HG03139 (cell line): ENCODE measurements at regions not wholly inside any gene's neighbourhood (a gene's known extent, or its start where the extent isn't known, plus 50 kb on each side); places are given as distances from the start of the nearest gene placed in this dataset.

Source experiments
- ATAC-seq: cut with Tn5 transposase; IDR thresholded peaks from one replicate; pipeline ENCODE4 v1.9.1; 2021; ENCODE audit not compliant: unreplicated experiment

GRCh38 chr17:33809748-33810147 is 445.3 kb upstream of the CCL2 start:
- ATAC-seq = no peak

GRCh38 chr17:33811004-33811760 is 443.9 kb upstream of the CCL2 start:
- ATAC-seq = no peak

GRCh38 chr17:33811984-33812577 is 443.0 kb upstream of the CCL2 start:
- ATAC-seq = no peak

- ATAC-seq = no peak
Measured at GRCh38 chr17:33814852-33815251, 440.2 kb upstream of the CCL2 start.

GRCh38 chr17:33816036-33816435 is 439.0 kb upstream of the CCL2 start:
- ATAC-seq = no peak

GRCh38 chr17:33816842-33817617 is 438.1 kb upstream of the CCL2 start:
- ATAC-seq = no peak

GRCh38 chr17:33819539-33819938 is 435.5 kb upstream of the CCL2 start:
- ATAC-seq = no peak

- ATAC-seq = no peak
Measured at GRCh38 chr17:33832262-33832661, 422.8 kb upstream of the CCL2 start.

- ATAC-seq = no peak
Measured at GRCh38 chr17:33837281-33837680, 417.8 kb upstream of the CCL2 start.

- ATAC-seq = no peak
Measured at GRCh38 chr17:33838281-33838680, 416.8 kb upstream of the CCL2 start.

GRCh38 chr17:33847900-33848299 is 407.2 kb upstream of the CCL2 start:
- no peak for ATAC-seq

GRCh38 chr17:33848433-33848832 is 406.7 kb upstream of the CCL2 start:
- no peak for ATAC-seq

- no peak for ATAC-seq
Measured at GRCh38 chr17:33854596-33854995, 400.5 kb upstream of the CCL2 start.

GRCh38 chr17:33858121-33858520 is 397.0 kb upstream of the CCL2 start:
- ATAC-seq = no peak

- ATAC-seq = no peak
Measured at GRCh38 chr17:33858682-33859081, 396.4 kb upstream of the CCL2 start.

- ATAC-seq = no peak
Measured at GRCh38 chr17:33862772-33863602, 392.1 kb upstream of the CCL2 start.

GRCh38 chr17:33864758-33865229 is 390.3 kb upstream of the CCL2 start:
- ATAC-seq = no peak

GRCh38 chr17:33868899-33869298 is 386.2 kb upstream of the CCL2 start:
- ATAC-seq = no peak

- no peak for ATAC-seq
Measured at GRCh38 chr17:33870936-33871335, 384.1 kb upstream of the CCL2 start.

- ATAC-seq = no peak
Measured at GRCh38 chr17:33871720-33872540, 383.2 kb upstream of the CCL2 start.
